Activated naive CD4-positive, alpha-beta T cell (primary cell): ENCODE measurements at regions not wholly inside any gene's neighbourhood (a gene's known extent, or its start where the extent isn't known, plus 50 kb on each side); places are given as distances from the start of the nearest gene placed in this dataset.

Experiments
- DNase-seq, 4 experiments: peaks; one replicate each; lab custom pipeline; 2025; lab: John Stamatoyannopoulos, UW

DNA sequence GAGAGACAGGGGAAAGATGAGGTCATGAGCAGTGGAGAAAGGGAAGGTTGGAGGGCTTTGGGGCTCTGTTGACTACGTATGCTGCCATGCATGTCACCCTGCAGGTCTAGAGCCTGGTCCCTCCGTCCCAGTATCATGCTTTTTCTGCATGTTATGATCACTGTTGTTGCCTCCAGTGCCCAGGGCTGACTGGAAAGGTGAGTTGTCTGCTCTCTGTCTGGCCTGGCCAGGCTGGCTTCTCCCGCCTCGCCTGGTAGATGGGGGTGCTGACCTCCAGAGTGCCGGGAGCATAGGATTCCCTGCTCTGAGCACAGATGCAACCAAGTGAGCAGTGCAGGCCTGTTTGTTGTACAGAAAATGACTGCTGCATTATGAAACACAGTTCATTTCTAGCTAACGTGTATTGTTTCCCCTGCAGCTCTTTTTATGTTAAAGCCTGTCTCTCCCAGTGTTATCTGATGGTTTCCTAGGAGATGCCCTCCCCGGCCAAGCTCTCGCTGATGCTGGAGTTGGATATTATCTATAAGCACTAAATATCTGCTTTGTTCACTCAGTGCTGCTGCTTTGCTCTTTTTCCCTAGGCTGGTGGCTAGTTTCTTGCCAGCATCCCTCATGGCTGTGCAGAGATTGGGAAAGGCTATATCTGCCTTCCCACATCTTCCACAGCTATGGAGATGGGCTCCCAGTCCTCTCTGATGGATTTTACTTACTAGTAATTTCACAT is 158.2 kb downstream of the TDRD15 start:
- DNase-seq = no peak

DNA sequence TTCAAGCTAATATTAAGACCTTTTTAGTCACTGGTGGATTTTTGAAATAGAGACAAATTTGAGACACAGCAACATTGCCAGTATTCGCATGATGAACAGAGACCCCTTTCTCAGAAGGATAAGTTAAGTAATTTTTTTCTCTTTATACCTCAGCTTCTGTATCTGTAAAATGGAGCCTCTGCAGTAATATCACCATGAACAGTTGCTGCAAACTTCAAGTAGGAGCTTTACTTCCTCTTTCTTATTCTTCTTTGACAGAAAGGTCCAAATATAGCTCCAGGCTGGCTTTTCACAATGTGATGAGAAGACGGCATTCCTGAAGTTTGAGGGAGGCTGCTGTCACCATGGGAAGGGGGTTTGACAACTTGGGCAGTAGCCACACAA is 158.7 kb downstream of the TDRD15 start:
- no peak for DNase-seq

DNA sequence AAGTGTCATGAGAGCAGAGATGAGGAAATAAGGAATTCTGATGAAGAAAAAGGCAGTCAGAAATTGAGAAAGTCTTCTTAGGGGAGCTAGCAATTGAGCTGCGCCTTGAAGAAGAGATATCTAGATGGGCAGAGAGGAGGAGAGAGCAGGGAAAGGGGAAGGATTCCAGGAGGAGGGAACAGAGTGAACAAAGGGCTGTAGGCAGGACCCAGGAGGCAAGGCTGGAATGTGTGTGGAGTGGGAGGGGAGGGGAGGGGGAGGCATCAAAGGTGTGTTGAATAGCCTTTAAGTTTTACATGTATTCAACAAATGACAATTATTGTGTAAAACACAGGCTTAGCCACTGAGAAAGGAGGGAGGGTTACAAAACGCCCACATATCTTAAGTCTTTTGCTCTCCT is 164.5 kb downstream of the TDRD15 start:
- DNase-seq = no peak

GRCh38 chr2:21288739-21289520 is 165.2 kb downstream of the TDRD15 start:
- DNase-seq = no peak

- no peak for DNase-seq
These were observed 165.8 kb downstream of the TDRD15 start for GRCh38 chr2:21289551-21289950.

DNA sequence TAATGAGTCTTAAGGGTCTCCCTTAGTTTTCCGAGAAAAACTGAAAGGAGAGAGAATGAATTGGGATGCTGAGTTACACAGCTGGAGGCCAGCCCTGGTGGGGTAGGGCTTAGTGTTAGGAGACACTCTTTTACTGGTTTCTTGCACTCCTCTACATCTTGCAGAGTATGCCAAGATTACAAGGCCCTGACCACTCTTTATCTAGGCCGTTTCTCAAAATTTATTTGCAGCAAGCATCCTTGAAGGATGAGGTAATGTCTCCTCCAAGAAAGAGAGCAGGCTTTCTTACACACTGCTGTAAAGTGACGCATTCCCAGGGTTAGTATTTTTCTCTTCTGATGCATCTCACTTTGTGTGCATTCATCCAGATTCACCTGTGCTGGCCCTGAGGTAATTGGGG is 166.2 kb downstream of the TDRD15 start:
- no peak for DNase-seq

DNA sequence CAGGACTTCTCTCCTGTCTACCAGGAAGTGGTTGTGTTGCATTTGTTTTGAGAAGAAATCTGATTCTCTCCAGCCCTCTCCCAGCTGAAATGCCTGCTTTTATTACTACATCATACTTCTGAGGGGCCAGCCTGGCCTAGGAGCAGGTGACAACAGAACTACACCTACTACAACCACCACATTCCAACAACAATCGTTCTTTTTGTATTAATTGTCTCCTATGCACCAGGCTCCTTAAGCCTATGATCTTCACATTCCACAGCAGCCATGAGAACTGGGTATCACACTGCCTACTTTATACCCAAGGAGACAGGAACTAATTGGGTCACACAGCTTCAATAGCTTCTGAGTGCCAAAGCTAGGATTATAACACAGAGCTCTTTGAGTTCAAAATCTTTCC is 167.7 kb downstream of the TDRD15 start:
- no peak for DNase-seq

DNA sequence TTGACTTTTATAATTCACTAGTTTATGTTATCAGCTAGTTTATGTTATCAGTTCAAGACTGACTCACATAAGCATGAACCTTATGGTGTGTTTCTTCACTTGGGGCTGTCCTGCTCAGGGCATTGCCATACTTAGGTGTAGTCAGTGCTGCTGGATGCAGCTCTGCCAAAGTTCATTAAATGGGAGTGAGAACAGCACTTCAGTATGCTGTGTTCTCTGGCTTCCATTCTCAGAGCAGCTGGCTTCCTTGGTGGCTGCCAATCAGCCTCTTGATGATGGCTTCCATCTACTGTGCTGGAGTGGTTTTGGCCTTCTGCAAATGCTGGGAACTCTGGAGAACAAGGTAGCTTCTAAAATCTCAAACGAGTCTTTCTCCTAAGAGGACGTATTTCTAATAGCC is 170.7 kb downstream of the TDRD15 start:
- no peak for DNase-seq

DNA sequence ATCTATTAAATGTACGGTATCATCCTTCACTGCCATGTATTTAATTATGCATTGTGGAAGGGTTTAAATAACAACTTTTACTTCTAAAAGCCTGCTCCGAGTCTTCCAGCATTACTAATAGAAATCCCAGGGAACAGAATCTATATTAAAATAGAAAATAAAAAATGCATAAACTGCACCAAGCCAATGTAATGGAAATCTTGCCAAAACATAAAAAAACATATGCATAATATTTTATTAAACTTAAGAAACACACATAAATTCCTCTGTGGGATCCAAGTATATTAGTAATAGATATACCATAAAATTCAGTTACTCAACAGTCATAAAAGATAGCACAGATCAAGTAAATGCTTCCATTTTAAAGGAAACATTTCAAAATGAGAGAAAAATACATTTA is 175.6 kb downstream of the TDRD15 start:
- no peak for DNase-seq

GRCh38 chr2:21301871-21302455 is 178.2 kb downstream of the TDRD15 start:
- DNase-seq = no peak

DNA sequence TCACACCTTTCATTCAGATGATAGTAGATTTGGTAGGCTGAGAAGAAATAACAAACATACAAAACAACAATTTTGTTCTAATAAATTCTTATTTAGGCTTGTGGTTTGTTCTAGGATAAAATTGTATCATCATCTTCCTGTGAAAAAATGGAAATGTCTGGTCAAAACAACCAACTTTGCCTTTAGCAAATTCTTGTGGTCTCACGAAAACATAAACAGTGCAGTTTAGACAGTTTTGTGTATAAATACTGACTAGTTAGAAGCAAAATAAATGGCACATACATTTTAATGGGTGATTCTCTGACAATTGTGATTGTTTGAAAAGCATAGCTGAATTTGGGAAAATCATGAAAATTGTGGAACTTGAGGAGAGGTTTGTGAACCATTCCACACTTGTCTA is 180.1 kb downstream of the TDRD15 start:
- DNase-seq = no peak

DNA sequence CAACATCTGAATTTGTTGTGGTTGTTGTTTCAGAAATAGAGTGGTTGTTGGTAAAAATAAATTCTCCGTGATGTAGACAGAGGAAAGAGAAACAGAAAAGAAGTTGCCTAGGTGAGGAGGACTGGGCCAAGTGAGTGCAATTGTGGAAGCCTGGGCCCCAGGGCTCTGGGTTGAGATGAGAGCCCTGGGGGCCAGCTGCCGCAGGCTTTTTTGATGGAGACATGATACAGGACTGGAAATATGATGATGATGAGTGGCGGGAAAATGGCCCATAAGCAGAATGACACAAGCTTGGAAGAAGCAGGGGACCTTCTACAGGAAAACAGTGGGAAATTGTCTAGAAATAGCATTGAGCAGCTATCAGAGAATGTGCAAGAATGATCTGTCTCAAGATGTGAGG is 181.8 kb downstream of the TDRD15 start:
- no peak for DNase-seq

GRCh38 chr2:21306235-21306634 is 182.5 kb downstream of the TDRD15 start:
- DNase-seq = no peak

DNA sequence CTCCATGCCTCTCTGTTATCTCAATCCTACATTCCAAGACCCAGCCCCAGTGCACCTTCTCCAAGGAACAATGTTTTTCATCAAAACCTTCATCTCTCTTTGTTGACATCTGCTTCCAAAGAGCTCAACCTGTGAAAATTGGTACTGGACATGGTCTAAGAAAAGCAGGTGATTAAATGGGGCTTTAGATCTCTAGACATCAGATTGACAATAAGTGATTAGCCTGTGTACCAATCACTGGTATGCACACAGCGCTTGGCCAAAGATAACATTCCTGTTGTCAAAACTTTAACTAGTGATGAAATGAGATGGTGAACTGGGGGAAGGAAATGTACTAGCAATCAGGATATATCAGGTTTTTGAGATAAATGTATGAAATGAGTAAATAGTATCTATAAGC is 183.3 kb downstream of the TDRD15 start:
- no peak for DNase-seq

DNA sequence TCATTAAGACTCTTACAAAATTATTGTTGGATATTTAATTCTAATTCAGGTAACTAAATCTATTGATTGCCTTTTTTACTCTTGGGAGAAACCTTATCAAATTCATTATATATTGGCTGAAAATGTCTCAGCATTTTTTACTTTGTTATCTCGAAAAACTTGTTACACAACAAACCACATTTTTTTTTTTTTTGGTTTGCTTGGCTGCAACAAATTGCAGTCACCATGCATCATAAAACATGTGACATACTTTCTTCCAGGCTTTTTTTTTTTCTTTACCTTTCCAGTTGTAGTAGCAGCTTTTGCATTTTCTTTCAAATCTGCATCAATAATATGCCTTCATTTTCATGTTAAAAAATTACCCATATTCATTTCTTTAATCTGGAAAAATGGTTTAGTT is 186.7 kb downstream of the TDRD15 start:
- no peak for DNase-seq

GRCh38 chr2:21314322-21314835 is 190.6 kb downstream of the TDRD15 start:
- DNase-seq = no peak

DNA sequence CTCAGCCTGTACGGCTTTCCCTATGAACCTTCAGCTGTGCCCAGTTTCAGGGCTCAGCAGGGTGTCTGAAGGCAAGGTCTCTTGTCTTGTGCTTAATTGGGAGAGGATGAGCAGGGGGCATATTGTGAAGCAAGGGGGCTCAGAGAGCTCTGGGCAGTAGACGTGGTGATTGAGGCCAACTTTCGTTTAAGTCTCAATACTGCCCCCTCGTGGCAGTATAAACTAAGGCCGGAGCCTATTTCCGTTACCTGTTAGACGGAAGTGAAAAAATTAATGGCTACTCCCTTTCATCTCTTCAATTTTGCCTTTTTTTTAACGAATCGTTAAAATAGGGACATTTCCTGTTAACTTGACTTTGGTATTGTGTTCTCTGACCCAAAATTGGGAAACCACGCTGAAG is 193.4 kb downstream of the TDRD15 start:
- no peak for DNase-seq

DNA sequence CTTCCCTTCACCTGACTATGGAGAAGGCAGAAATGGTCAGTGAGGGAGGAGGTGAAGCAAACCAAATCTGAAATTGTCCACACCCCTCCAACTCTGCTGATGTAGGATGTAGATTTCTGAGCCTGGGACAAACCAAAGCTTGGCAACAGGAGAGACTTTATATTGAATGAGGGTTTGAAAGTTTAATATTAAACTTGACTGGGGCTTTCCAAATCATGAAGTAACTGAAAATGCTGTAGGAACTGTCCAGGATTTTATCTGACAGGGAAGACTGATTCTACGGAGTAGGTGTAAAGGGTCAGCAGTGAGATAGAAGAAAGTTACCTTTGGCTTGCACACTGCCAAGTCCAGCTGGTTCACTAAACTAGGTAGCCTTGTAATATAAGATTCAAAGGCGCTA is 194.5 kb downstream of the TDRD15 start:
- no peak for DNase-seq

GRCh38 chr2:21326152-21326551 is 202.4 kb downstream of the TDRD15 start:
- no peak for DNase-seq

GRCh38 chr2:21328177-21328576 is 204.4 kb downstream of the TDRD15 start:
- no peak for DNase-seq

DNA sequence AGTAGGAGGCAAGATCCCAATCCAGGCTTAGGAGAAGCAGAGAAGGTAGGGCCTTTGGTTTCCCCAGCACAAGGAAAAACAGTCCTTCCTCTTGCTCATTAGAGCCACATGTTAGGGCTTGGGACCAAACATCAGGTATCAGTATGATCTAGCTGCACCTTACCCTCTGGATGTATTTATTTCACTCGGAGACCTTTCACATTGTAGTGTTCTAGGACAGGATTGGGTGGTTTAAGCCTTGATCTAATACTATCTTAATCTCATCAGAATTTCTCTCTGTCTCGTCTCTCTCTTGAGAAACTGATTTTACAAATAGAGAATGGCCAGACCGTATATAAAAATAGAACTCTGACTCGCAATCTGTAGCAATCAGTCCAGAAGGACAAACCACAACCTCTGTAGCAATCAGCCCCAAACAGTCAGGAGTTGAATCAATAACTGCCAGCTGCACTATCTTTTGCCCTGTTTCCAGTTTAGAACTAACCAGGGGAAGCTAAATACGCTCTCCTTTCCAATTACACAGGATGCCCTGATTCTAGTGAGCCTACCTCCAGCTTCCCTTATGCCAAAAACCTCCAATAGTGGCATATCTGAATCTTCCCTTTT is 207.1 kb downstream of the TDRD15 start:
- no peak for DNase-seq

- DNase-seq = no peak
These were observed 208.0 kb downstream of the TDRD15 start for GRCh38 chr2:21331625-21332370.
